Tibial nerve (tissue), 4 donors: ENCODE measurements at regions not wholly inside any gene's neighbourhood (a gene's known extent, or its start where the extent isn't known, plus 50 kb on each side); places are given as distances from the start of the nearest gene placed in this dataset.

Experiments
- CTCF ChIP-seq, 5 experiments: fragments of 200-600 bp in 3 of 5; fragments of 450-650 bp in 2 of 5; sonication (generic) in 3 of 5; IDR thresholded peaks; one replicate each; pipeline ENCODE4 v1.5.1; 2016 to 2019; ENCODE audit warnings: antibody characterized with exemption in 5 of 5, mild to moderate bottlenecking in 3 of 5, moderate library complexity in 2 of 5
- EP300 ChIP-seq, 2 donors: sonication (generic); formaldehyde crosslinking; IDR thresholded peaks; one replicate each; pipeline ENCODE4 v1.6.1; 2017; ENCODE audit warnings: antibody characterized with exemption in 2 of 2, mild to moderate bottlenecking in 1 of 2
- POLR2A ChIP-seq, 2 donors: fragments of 450-650 bp; IDR thresholded peaks; one replicate each; pipeline ENCODE4 v1.6.1; 2017; ENCODE audit warnings: antibody characterized with exemption in 2 of 2, mild to moderate bottlenecking in 2 of 2, moderate library complexity in 2 of 2

GRCh38 chr18:78123926-78124797 lies 855.5 kb upstream of the SALL3 start:
- no peak for TF ChIP-seq CTCF (IDR thresholded peaks at IDR 0.05)
- no peak for TF ChIP-seq EP300 (IDR thresholded peaks at IDR 0.05)
- TF ChIP-seq POLR2A (IDR thresholded peaks at IDR 0.05), result no peak
